ENCODE measurements at regions not wholly inside any gene's neighbourhood (a gene's known extent, or its start where the extent isn't known, plus 50 kb on each side); places are given as distances from the start of the nearest gene placed in this dataset.
"Not testable (repeated sequence)": the region's sequence is repeated elsewhere in the genome, so short reads cannot be mapped to it uniquely, and the experiment has no call there.

- not testable (repeated sequence) for DNase-seq (ENCODE audit: low spot score)
Measured at GRCh38 chr6:21282360-21282759, 311.2 kb upstream of the SOX4 start.

GRCh38 chr6:21284166-21284565, 309.4 kb upstream of the SOX4 start:
- no peak for DNase-seq (ENCODE audit: low spot score)

DNA sequence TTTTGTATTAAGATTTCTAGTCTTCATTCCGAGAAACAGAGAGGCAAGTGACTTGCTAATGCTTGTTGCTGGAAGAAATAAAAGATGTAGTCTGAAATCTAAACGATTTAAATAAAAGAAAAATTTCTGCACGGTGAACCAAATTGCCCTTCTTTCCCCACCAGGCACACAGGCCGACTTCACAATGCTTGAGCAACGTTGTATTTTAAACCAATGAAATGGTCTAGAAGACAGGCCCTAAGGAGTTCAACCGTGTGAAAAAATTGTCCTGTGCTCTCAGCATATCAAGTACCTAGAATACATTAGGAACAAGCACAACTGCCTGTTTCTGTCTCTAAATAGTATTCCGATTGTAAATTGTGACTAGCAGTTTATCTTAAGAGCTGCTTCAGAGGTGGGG, 308.8 kb upstream of the SOX4 start:
- no peak for DNase-seq (ENCODE audit: low spot score)

DNA sequence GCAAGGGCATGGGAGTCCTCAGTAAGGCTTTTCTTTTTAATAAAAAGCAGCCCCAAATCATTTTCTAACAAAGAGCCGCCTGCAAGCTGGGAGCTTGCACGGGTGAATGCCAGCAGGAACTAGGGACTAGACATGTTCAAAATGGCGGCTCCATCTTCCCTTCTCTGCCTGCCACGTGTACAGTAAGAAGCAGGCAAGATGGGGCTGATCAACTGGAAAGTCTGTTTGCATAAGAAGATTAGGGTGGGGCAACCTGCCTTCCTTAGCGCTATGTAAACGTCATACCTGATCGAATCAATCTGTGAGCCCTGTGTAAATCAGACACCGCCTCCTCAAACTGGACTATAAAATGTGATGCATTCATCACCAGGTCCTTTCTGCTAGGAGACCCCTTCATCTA, 299.4 kb upstream of the SOX4 start:
- DNase-seq (ENCODE audit: low spot score) = no peak

DNA sequence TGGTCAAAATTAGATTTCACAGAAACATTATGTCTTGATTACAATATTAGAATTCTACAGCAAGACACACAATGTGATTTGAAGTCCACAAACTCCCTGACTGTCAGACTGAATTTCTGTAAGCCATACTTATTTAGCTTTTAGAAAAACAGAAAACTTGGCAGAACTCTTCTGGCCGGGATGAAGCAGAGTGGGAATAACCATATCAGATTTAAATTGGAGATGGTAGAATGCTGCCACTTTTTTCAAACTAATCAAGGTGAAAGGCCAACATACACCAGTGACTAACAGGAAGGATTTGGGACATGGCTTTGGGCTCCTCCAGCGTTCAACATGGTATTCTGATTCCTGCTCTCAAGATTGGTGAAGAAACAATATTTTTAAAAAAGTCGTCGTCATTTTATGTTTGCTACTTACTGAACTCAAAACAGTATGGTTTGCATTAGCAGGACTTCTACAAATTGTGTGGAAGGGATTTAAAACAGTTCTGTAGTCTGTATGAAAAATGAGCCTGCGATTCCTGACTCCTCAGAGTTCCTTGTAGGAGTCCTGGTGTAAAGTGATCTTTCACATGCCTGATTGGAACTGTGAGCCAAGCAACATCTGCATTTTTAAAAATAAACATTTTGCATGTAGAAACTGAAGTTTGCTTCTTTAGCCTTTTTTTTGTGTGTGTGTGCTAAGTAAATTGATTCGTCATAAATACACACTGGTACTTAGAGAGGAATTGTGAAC, 297.9 kb upstream of the SOX4 start:
- DNase-seq (ENCODE audit: low spot score) = no peak

DNA sequence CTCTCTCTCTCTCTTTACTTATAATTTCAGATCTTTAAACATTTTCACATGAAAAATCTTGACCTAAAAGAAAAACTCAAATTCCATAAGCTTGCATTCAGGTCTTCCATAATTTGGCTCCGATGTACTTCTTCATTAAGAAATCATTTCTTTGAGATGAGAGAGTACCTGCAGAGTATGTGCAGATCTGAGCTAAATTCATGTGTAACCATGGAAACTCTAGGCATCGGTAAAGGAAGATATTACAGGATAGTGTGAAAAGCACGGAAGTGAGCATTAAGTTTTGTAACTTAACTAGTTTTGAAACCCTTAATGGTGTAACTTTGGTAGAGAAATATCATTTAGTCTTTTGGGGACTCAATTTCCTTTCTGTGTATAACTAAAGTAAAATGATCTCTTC, 295.9 kb upstream of the SOX4 start:
- DNase-seq (ENCODE audit: low spot score) = no peak

- DNase-seq (ENCODE audit: low spot score) = no peak
Measured at GRCh38 chr6:21299216-21299615, 294.3 kb upstream of the SOX4 start.

GRCh38 chr6:21300439-21300838, 293.1 kb upstream of the SOX4 start:
- DNase-seq (ENCODE audit: low spot score) = no peak

GRCh38 chr6:21305893-21306332, 287.6 kb upstream of the SOX4 start:
- DNase-seq (ENCODE audit: low spot score) = no peak

DNA sequence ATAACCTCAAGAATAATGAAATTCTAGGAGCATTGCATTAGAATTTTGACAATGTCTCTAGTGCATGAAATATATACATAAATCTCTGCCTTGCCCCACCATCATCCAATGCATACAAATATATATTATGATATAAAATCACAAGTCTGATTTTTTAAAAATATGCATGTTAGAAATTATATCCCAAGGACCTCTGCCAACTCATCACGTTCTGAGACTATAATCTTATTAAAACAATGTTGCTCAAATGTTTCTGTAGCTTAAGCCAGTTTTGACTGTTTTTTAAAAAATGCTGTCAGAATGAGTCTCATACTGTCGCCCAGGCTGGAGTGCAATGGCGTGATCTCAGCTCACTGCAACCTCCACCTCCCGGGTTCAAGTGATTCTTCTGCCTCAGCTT, 287.0 kb upstream of the SOX4 start:
- no peak for DNase-seq (ENCODE audit: low spot score)

DNA sequence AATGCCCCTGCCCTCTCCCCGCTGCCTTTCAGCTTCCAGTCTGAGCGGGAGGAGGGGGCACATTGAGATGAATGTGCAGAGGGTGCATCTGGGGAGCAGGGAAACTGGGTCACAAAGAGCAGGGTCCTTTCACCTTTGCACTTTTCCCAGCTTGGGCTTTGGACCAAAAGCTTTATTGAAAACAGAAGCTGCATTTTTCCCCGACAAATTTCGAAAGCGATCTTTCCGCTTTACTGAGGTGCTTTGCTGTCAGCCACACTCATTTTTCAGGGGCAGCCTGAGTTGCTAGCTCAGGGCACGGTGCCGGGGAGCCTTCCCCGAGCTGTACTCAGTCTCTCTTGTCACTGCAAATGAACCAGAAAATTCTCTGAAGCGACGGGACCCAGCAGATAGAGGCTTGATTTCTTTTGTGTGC, 283.7 kb upstream of the SOX4 start:
- no peak for DNase-seq (ENCODE audit: low spot score)

- no peak for DNase-seq (ENCODE audit: low spot score)
Measured at GRCh38 chr6:21310568-21311140, 282.9 kb upstream of the SOX4 start.

GRCh38 chr6:21312118-21312517, 281.4 kb upstream of the SOX4 start:
- DNase-seq (ENCODE audit: low spot score) = no peak

- no peak for DNase-seq (ENCODE audit: low spot score)
Measured at GRCh38 chr6:21317642-21318041, 275.9 kb upstream of the SOX4 start.

DNA sequence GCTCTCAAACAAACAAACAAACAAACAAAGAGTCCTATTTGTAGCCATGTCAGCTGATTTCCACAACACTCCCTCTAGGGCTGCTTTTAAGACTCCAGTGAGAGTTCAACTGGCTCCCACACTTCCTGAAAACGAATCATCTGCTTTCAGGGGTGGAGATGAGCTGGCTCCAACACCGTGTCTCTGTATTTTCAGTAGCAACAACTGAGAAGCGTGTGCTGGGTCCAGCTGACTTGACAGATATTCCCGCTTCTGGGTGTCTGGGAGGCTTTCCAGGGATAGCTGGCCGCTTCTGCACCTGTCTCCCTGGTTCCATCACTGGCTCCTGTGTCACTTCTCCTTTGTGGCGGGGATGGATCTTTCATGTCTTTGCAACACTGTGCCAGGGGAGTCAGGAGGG, 272.5 kb upstream of the SOX4 start:
- no peak for DNase-seq (ENCODE audit: low spot score)

GRCh38 chr6:21321531-21321930, 272.0 kb upstream of the SOX4 start:
- no peak for DNase-seq (ENCODE audit: low spot score)

- DNase-seq (ENCODE audit: low spot score) = no peak
Measured at GRCh38 chr6:21323577-21323976, 270.0 kb upstream of the SOX4 start.

GRCh38 chr6:21325201-21325856, 268.2 kb upstream of the SOX4 start:
- no peak for DNase-seq (ENCODE audit: low spot score)

DNA sequence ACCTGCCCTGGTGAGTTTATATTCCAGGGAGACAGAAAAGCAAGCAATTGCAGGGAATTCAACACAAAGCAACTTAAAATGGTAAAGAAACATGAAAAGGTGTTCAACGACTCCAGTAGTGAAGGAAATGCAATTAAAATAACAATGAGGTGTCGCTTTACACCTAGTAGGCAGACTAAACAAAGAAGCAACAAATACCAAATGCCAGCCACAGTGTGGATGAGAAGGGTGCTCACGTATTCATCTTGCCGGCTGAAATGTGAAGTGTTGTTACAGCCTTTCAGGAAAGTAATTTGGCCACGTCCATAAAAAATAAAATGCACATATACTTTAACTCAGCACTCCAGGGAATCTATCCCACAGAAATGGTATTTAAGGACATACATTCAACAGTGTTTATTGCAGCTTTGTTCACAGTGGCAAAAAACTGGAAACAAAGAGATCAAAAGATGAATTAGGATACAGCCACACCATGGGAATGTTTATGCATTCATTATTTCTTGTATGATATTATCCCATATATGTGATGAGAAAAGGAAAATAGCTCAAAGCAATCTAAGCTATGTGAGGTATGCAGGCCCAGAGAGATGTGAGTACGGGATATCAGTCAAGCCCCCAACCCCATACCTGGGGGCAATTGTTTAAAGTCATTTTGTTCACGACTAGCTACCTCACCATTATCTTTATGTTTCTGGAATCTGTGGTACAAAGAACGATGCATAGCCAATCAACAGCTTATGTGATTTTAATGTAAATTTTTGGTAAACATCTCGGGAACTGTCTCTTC, 266.0 kb upstream of the SOX4 start:
- no peak for DNase-seq (ENCODE audit: low spot score)

GRCh38 chr6:21331235-21331634, 262.3 kb upstream of the SOX4 start:
- no peak for DNase-seq (ENCODE audit: low spot score)

DNA sequence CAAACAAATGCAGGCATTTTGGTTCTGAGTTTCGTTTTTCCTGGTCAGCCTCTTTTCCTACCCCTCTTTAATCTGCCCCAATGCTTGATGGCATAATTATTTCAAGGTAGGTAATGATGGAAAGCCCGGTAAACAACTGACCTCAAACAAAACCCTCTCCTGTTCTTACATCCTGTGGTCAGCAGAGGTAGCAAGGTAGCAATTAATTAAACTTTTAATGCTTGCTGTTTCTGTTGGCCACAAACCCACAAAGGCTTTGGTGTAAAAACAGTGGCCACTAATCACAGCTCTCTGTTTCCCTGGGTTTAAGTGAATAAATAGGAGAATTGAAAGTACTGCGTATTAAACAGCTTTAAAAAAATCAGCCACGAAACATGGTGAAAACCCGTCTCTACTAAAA, 261.5 kb upstream of the SOX4 start:
- no peak for DNase-seq (ENCODE audit: low spot score)

- DNase-seq (ENCODE audit: low spot score) = no peak
Measured at GRCh38 chr6:21332660-21333059, 260.9 kb upstream of the SOX4 start.

- no peak for DNase-seq (ENCODE audit: low spot score)
Measured at GRCh38 chr6:21333715-21334114, 259.8 kb upstream of the SOX4 start.

All from ecto neural progenitor cell (in vitro differentiated cells).